Left lung (tissue), 4 donors: ENCODE measurements at regions not wholly inside any gene's neighbourhood (a gene's known extent, or its start where the extent isn't known, plus 50 kb on each side); places are given as distances from the start of the nearest gene placed in this dataset.

Experiments
- ATAC-seq: fragments of 200-7000 bp; cut with Tn5 transposase; one replicate; pipeline ENCODE4 v1.9.1; 2020; ENCODE audit warnings: moderate library complexity
- DNase-seq, 4 donors: peaks; one replicate each; pipeline ENCODE4 v3.0.0-alpha.2; 2013 to 2020
- H3K27ac ChIP-seq, 2 donors: fragments of 200-600 bp; sonication (generic) in 1 of 2; one replicate each; pipeline versions ENCODE4 v1.5.0 to v1.8.0; 2020 to 2021
- H3K27me3 ChIP-seq, 2 donors: fragments of 200-600 bp; sonication (generic) in 1 of 2; one replicate each; pipeline versions ENCODE4 v1.5.0 to v1.8.0; 2020 to 2021
- H3K36me3 ChIP-seq, 2 donors: fragments of 200-600 bp; sonication (generic) in 1 of 2; one replicate each; pipeline versions ENCODE4 v1.5.0 to v1.8.0; 2020 to 2021
- H3K4me1 ChIP-seq, 2 donors: fragments of 200-600 bp; one replicate each; pipeline ENCODE4 v1.8.0; 2021
- H3K4me3 ChIP-seq, 2 donors: fragments of 200-600 bp; sonication (generic) in 1 of 2; one replicate each; pipeline versions ENCODE4 v1.5.0 to v1.8.0; 2020 to 2021; ENCODE audit warnings: mild to moderate bottlenecking in 1 of 2
- H3K9me3 ChIP-seq, 2 donors: fragments of 200-600 bp; sonication (generic) in 1 of 2; one replicate each; pipeline versions ENCODE4 v1.5.0 to v1.8.0; 2020 to 2021
- CTCF ChIP-seq, 2 donors: fragments of 200-600 bp; sonication (generic) in 1 of 2; IDR thresholded peaks; one replicate each; pipeline versions ENCODE4 v1.5.0 to v1.8.0; 2021; ENCODE audit warnings: antibody characterized with exemption in 2 of 2
- intact Hi-C, 2 donors: fragments of 100-400 bp; cut with DNase I; formaldehyde crosslinking; loops; one replicate each; pipeline versions ENCODE4 v1.11.2 to v1.14.2; 2022
- donor health status: DM: no; HTN: yes; CAD: no.
- donor health status: DM: no; HTN: no; CAD: no.

- DNase-seq (no peak), ATAC-seq (no peak)
- Histone ChIP-seq H3K36me3 (no peaks in the 10 kb centered on the region), H3K4me1 (no peaks in the 10 kb centered on the region), H3K27me3 (no peaks in the 10 kb centered on the region), H3K9me3 (no peaks in the 10 kb centered on the region), H3K27ac (no peak overlapping the region), H3K4me3 (no peak overlapping the region)
- TF ChIP-seq CTCF (IDR thresholded peaks at IDR 0.05) = no peak
- intact Hi-C loops = no loop called here
Observed at GRCh38 chr5:30968971-30969370, 224.5 kb upstream of the CDH6 start.

GRCh38 chr5:30960036-30960435 is 233.4 kb upstream of the CDH6 start:
- no peak for ATAC-seq
- Histone ChIP-seq H3K4me1 (no peaks in the 10 kb centered on the region), H3K9me3 (no peaks in the 10 kb centered on the region), H3K27ac (no peak overlapping the region), H3K4me3 (no peak overlapping the region), H3K36me3 (no peaks in the 10 kb centered on the region), H3K27me3 (no peaks in the 10 kb centered on the region)
- intact Hi-C loops = no loop called here
- TF ChIP-seq CTCF (IDR thresholded peaks at IDR 0.05) = no peak
- DNase-seq = no peak

GRCh38 chr5:30959238-30959637 is 234.2 kb upstream of the CDH6 start:
- ATAC-seq (no peak), DNase-seq (no peak)
- TF ChIP-seq CTCF (IDR thresholded peaks at IDR 0.05) = no peak
- Histone ChIP-seq H3K9me3 (no peaks in the 10 kb centered on the region), H3K4me1 (no peaks in the 10 kb centered on the region), H3K4me3 (no peak overlapping the region), H3K36me3 (no peaks in the 10 kb centered on the region), H3K27ac (no peak overlapping the region), H3K27me3 (no peaks in the 10 kb centered on the region)
- intact Hi-C loops = no loop called here

GRCh38 chr5:30957591-30957990 is 235.9 kb upstream of the CDH6 start:
- Histone ChIP-seq H3K27me3 (no peaks in the 10 kb centered on the region), H3K4me3 (no peak overlapping the region), H3K9me3 (no peaks in the 10 kb centered on the region), H3K4me1 (no peaks in the 10 kb centered on the region), H3K27ac (no peak overlapping the region), H3K36me3 (no peaks in the 10 kb centered on the region)
- ATAC-seq (no peak), DNase-seq (no peak)
- intact Hi-C loops = no loop called here
- no peak for TF ChIP-seq CTCF (IDR thresholded peaks at IDR 0.05)

- peaks cover 0 to 8% of the 10 kb centered on the region in 2 donors for H3K9me3 ChIP-seq
- no peak for ATAC-seq
- intact Hi-C loops = no loop called here
- H3K4me3 ChIP-seq = no peak overlapping the region
- no peak for TF ChIP-seq CTCF (IDR thresholded peaks at IDR 0.05)
- H3K36me3 ChIP-seq = no peaks in the 10 kb centered on the region
- no peak overlapping the region for H3K27ac ChIP-seq
- H3K4me1 ChIP-seq = no peaks in the 10 kb centered on the region
- no peak for DNase-seq
- no peaks in the 10 kb centered on the region for H3K27me3 ChIP-seq
Observed at GRCh38 chr5:30956251-30956650, 237.2 kb upstream of the CDH6 start.
